OCI-LY1 (cell line): ENCODE measurements at regions not wholly inside any gene's neighbourhood (a gene's known extent, or its start where the extent isn't known, plus 50 kb on each side); places are given as distances from the start of the nearest gene placed in this dataset.

Experiments used
- H2AFZ ChIP-seq: fragments of 200-600 bp; sonication (generic), shearing (Covaris generic); 2 replicates; pipeline ENCODE4 v1.6.0; 2014; ENCODE audit warnings: antibody characterized with exemption, mild to moderate bottlenecking, low read length
- H3F3A ChIP-seq: fragments of 200-600 bp; sonication (generic), shearing (Covaris generic); 2 replicates; pipeline ENCODE4 v1.6.0; 2014; ENCODE audit warnings: mild to moderate bottlenecking, antibody characterized with exemption, low read length, moderate library complexity; ENCODE audit not compliant: insufficient read depth
- H3K27ac ChIP-seq: fragments of 200-600 bp; sonication (generic); 2 replicates; pipeline ENCODE4 v1.5.1; 2014; ENCODE audit warnings: low read length, mixed run types, mild to moderate bottlenecking, low read depth; ENCODE audit not compliant: poor library complexity, severe bottlenecking
- H3K27me3 ChIP-seq: fragments of 200-600 bp; sonication (generic); 2 replicates; pipeline ENCODE4 v1.6.0; 2014; ENCODE audit warnings: antibody characterized with exemption, mild to moderate bottlenecking, low read length, moderate library complexity; ENCODE audit not compliant: insufficient read depth
- H3K36me3 ChIP-seq: fragments of 200-600 bp; sonication (generic); 2 replicates; pipeline ENCODE4 v1.6.1; 2014; ENCODE audit warnings: mild to moderate bottlenecking, antibody characterized with exemption, low read length, moderate library complexity, mixed read lengths; ENCODE audit not compliant: insufficient read depth
- H3K4me1 ChIP-seq: fragments of 200-600 bp; sonication (generic); 2 replicates; pipeline ENCODE4 v1.5.1; 2014; ENCODE audit warnings: mild to moderate bottlenecking, low read length, moderate library complexity; ENCODE audit not compliant: insufficient read depth, severe bottlenecking
- H3K4me2 ChIP-seq: fragments of 200-600 bp; sonication (generic), shearing (Covaris generic); 2 replicates; pipeline ENCODE4 v1.6.1; 2014; ENCODE audit warnings: low read length
- H3K4me3 ChIP-seq: fragments of 200-600 bp; sonication (generic); 2 replicates; pipeline ENCODE4 v1.5.1; 2014; ENCODE audit warnings: low read length, low read depth, mild to moderate bottlenecking, mixed read lengths; ENCODE audit not compliant: poor library complexity, severe bottlenecking
- H3K79me2 ChIP-seq: fragments of 200-600 bp; shearing (Covaris generic); 2 replicates; pipeline ENCODE4 v1.6.1; 2016; ENCODE audit warnings: mixed run types, low read length, mixed read lengths; ENCODE audit not compliant: insufficient read depth
- H3K9ac ChIP-seq: fragments of 200-600 bp; sonication (generic), shearing (Covaris generic); 2 replicates; pipeline ENCODE4 v1.6.1; 2014; ENCODE audit warnings: mild to moderate bottlenecking, low read length, mixed read lengths
- H3K9me2 ChIP-seq: fragments of 200-600 bp; sonication (generic), shearing (Covaris generic); 2 replicates; pipeline ENCODE4 v1.6.1; 2014; ENCODE audit warnings: low read depth, mild to moderate bottlenecking, low read length, mixed read lengths
- H3K9me3 ChIP-seq: fragments of 200-600 bp; shearing (Covaris generic); 2 replicates; pipeline ENCODE4 v1.6.1; 2014; ENCODE audit warnings: low read length, mixed read lengths
- H4K20me1 ChIP-seq: fragments of 200-600 bp; sonication (generic), shearing (Covaris generic); 2 replicates; pipeline ENCODE4 v1.6.0; 2016; ENCODE audit warnings: mild to moderate bottlenecking, low read length; ENCODE audit not compliant: insufficient read depth
- EZH2 ChIP-seq: fragments of 200-600 bp; sonication (generic), shearing (Covaris generic); IDR thresholded peaks from 2 replicates; pipeline ENCODE4 v1.8.0; 2017; ENCODE audit warnings: borderline replicate concordance, mixed run types, mild to moderate bottlenecking, antibody characterized with exemption, low read length, moderate library complexity, mixed read lengths
- TF ChIP-seq, protein P1 (sequence below): fragments of 200-600 bp; sonication (generic), shearing (Covaris generic); IDR thresholded peaks from 2 replicates; pipeline ENCODE4 v1.5.1; 2017; ENCODE audit warnings: mild to moderate bottlenecking, antibody characterized with exemption, low read length, moderate library complexity, mixed read lengths

- no peaks in the 10 kb centered on the region for H3K9me3 ChIP-seq
- no peaks in the 10 kb centered on the region for H4K20me1 ChIP-seq
- no peak overlapping the region for H3K27ac ChIP-seq
- no peaks in the 10 kb centered on the region for H3K9me2 ChIP-seq
- H3K4me3 ChIP-seq, result no peak overlapping the region
- H3K9ac ChIP-seq, result no peak overlapping the region
- H3K4me1 ChIP-seq, result no peaks in the 10 kb centered on the region
- no peak overlapping the region for H2AFZ ChIP-seq
- TF ChIP-seq EZH2, result no peak
- TF ChIP-seq, protein P1, sequence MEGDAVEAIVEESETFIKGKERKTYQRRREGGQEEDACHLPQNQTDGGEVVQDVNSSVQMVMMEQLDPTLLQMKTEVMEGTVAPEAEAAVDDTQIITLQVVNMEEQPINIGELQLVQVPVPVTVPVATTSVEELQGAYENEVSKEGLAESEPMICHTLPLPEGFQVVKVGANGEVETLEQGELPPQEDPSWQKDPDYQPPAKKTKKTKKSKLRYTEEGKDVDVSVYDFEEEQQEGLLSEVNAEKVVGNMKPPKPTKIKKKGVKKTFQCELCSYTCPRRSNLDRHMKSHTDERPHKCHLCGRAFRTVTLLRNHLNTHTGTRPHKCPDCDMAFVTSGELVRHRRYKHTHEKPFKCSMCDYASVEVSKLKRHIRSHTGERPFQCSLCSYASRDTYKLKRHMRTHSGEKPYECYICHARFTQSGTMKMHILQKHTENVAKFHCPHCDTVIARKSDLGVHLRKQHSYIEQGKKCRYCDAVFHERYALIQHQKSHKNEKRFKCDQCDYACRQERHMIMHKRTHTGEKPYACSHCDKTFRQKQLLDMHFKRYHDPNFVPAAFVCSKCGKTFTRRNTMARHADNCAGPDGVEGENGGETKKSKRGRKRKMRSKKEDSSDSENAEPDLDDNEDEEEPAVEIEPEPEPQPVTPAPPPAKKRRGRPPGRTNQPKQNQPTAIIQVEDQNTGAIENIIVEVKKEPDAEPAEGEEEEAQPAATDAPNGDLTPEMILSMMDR, result no peak
- no peaks in the 10 kb centered on the region for H3F3A ChIP-seq
- no peaks in the 10 kb centered on the region for H3K27me3 ChIP-seq
- no peaks in the 10 kb centered on the region for H3K36me3 ChIP-seq
- H3K4me2 ChIP-seq, result no peak overlapping the region
- H3K79me2 ChIP-seq, result no peaks in the 10 kb centered on the region
These were observed 579.1 kb downstream of the BMP2 start for GRCh38 chr20:7346562-7346961.

- TF ChIP-seq, protein P1, result no peak
- TF ChIP-seq EZH2, result no peak
- Histone ChIP-seq H2AFZ (no peak overlapping the region), H3K27me3 (no peaks in the 10 kb centered on the region), H3F3A (no peaks in the 10 kb centered on the region), H3K9me2 (no peaks in the 10 kb centered on the region), H3K4me3 (no peak overlapping the region), H3K27ac (no peak overlapping the region), H3K4me2 (no peak overlapping the region), H3K9me3 (no peaks in the 10 kb centered on the region), H4K20me1 (no peaks in the 10 kb centered on the region), H3K9ac (no peak overlapping the region), H3K36me3 (no peaks in the 10 kb centered on the region), H3K4me1 (no peaks in the 10 kb centered on the region), H3K79me2 (no peaks in the 10 kb centered on the region)
These were observed 579.9 kb downstream of the BMP2 start for GRCh38 chr20:7347409-7347808.

- Histone ChIP-seq H3K4me1 (no peaks in the 10 kb centered on the region), H3K4me2 (no peak overlapping the region), H2AFZ (no peak overlapping the region), H4K20me1 (no peaks in the 10 kb centered on the region), H3K9me2 (no peaks in the 10 kb centered on the region), H3K4me3 (no peak overlapping the region), H3K79me2 (no peaks in the 10 kb centered on the region), H3K27ac (no peak overlapping the region), H3K9me3 (no peaks in the 10 kb centered on the region), H3K36me3 (no peaks in the 10 kb centered on the region), H3K27me3 (no peaks in the 10 kb centered on the region), H3K9ac (no peak overlapping the region), H3F3A (no peaks in the 10 kb centered on the region)
- no peak for TF ChIP-seq EZH2
- TF ChIP-seq, protein P1, result no peak
These were observed 580.8 kb downstream of the BMP2 start for GRCh38 chr20:7348253-7348652.
